Limb (tissue), 2 donors: ENCODE measurements at regions not wholly inside any gene's neighbourhood (a gene's known extent, or its start where the extent isn't known, plus 50 kb on each side); places are given as distances from the start of the nearest gene placed in this dataset.

Experiments used
- DNase-seq, 2 donors: peaks; one replicate each; pipeline ENCODE4 v3.0.0-alpha.2; 2016; ENCODE audit errors: extremely low spot score in 2 of 2

GRCh38 chr2:193806088-193806774 is 1611.5 kb upstream of the TMEFF2 start:
- DNase-seq = no peak

DNA sequence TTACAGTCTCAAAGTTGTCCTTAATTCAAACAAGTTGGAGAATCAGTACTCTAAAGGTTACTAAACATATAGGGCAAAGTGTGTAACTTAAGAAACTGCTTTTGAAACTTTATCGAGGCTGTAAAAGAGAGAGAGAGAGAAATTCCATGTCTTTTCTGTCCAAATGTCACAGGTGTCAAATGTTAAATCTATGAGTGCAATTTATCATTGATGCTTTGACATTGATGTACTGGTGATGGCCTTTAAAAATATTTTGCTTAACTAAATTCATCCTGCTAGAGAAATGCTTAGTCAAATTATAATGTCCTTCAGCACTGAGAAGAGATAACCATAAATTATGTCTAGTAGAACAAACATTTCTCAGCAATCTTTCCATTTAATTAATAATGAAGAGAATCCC is 1602.1 kb upstream of the TMEFF2 start:
- DNase-seq = no peak

GRCh38 chr2:193793914-193794313 is 1599.2 kb upstream of the TMEFF2 start:
- DNase-seq = no peak

- DNase-seq = no peak
These were observed 1588.9 kb upstream of the TMEFF2 start for GRCh38 chr2:193783681-193784080.

- no peak for DNase-seq
These were observed 1583.6 kb upstream of the TMEFF2 start for GRCh38 chr2:193778293-193778692.

- no peak for DNase-seq
These were observed 1582.3 kb upstream of the TMEFF2 start for GRCh38 chr2:193776988-193777387.

GRCh38 chr2:193774166-193774565 is 1579.4 kb upstream of the TMEFF2 start:
- no peak for DNase-seq

GRCh38 chr2:193751299-193751698 is 1556.6 kb upstream of the TMEFF2 start:
- DNase-seq = no peak

GRCh38 chr2:193749485-193749884 is 1554.8 kb upstream of the TMEFF2 start:
- DNase-seq = no peak

DNA sequence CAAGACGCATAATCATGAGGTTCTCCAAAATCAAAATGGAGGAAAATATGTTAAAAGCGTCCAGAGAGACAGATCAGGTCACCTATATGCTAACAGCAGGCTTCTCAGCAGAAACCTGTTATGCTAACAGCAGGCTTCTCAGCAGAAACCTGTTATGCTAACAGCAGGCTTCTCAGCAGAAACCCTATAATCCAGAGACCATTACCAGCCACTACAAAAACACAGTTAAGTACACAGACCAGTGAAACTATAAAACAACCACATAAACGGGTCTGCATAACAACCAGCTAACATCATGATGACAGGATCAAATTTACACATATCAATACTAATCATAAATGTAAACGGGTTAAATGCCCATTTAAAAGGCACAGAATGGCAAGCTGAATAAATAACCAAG is 1548.4 kb upstream of the TMEFF2 start:
- no peak for DNase-seq

DNA sequence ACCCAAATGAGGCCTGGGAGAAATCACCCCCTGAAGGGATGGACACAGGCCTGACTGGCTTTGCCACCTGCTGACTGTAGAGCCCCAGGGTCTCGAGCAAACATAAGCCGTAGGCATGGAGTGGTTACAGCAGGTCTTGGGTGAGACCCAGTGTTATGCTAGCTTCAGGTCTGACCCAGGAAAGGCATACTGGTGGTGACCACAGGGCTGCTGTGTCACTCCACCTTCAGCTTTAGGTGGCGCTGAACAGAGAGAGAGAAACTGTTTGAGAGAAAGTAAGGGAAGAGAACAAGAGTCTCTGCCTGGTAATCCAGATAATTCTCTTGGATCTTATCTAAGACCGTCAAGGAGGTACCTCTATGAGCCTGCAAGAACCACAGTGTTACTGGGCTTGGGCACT is 1544.2 kb upstream of the TMEFF2 start:
- DNase-seq = no peak

- DNase-seq = no peak
These were observed 1518.2 kb upstream of the TMEFF2 start for GRCh38 chr2:193712912-193713311.

DNA sequence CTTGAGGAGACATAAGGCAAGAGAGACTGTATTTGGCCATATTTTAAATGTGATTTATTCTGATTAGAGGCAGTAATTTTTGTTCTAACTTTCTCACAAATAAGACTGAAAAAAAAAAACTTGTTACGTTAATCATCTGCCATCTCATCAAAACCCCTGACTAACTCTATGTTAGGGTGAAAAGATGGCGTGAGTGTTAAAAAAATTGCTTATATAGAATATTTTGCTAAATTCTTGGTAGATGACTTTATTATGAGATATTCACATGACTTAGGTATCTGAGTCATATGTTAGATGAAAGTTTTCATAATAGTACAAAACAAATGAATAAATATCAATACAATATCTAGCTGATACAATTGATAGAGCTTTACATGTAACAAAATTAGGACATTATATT is 1508.7 kb upstream of the TMEFF2 start:
- no peak for DNase-seq

GRCh38 chr2:193701484-193701883 is 1506.8 kb upstream of the TMEFF2 start:
- no peak for DNase-seq

- DNase-seq = no peak
These were observed 1500.6 kb upstream of the TMEFF2 start for GRCh38 chr2:193695367-193695766.

- no peak for DNase-seq
These were observed 1499.0 kb upstream of the TMEFF2 start for GRCh38 chr2:193693758-193694157.

DNA sequence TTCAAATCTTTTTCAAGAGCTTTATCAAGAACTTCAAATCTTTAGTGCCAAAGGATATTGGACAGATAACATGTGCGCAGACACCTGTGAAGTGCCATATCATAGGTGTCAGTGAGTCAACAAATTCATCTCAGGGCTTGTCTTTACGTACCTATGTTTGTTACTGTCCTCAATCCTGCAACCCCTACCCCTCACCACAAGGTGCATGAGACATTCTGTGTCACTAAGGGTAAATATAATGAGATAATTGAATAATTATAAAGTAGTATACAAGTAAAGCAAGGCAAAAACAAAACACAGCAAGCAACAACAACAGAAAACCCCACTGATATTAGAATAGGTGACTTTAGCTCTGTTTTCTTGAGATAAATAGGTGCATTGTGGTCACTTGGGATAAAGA is 1495.8 kb upstream of the TMEFF2 start:
- DNase-seq = no peak

- no peak for DNase-seq
These were observed 1492.5 kb upstream of the TMEFF2 start for GRCh38 chr2:193687195-193687594.

DNA sequence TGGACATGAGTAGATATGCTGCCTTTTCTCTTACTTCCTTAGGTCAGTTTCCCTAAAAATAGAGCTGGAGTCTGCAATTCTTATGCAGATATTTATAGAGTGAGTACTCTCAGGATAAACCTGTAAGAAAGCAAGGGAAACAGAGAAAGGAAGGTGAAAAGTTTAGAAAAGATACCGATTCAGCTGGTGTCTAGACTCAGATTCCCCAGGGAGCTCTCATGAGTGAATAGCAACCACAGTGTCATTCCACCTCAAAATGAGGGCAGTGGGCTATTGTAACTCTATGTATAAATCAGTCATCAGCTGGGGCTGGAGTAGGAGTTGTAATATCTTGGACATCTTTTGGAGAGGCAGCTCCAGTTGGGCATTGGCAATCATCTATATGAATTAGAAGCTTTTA is 1485.1 kb upstream of the TMEFF2 start:
- no peak for DNase-seq

GRCh38 chr2:193670478-193670877 is 1475.7 kb upstream of the TMEFF2 start:
- no peak for DNase-seq

DNA sequence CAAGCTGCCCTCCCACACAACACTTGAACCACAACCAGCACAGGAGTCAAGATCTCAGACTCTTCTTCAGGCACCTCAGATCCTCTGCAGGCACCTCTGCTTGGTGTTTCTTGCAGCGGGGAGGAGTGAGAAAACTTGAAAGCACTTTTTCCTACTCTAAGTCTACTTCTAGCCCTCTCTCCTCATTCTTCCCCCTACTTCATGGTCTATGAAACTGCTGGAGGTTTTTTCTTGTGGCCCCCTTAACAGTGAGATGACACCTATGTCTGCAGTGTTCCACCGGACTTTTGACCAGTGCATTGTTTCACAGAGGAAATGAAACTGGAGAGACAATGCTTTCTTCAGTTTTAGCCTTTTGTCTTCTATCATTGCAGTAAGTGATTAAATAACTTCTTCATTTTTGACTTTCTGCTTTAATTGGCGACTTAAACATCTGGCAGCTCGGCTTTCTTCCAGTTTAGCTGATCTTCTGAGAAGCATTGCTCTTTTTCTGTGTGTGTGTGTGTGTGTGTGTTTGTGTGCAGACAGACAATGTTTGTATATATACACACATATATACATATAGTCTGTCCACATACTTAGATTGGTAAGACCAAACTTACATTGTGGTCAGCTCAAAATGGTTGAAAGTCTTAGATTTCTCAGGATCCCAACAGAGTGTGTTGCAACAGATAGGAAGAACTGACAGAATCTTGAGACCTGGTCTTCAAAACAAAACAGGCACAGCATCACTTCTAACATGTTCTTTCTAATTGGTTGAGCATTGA is 1474.0 kb upstream of the TMEFF2 start:
- DNase-seq = no peak

DNA sequence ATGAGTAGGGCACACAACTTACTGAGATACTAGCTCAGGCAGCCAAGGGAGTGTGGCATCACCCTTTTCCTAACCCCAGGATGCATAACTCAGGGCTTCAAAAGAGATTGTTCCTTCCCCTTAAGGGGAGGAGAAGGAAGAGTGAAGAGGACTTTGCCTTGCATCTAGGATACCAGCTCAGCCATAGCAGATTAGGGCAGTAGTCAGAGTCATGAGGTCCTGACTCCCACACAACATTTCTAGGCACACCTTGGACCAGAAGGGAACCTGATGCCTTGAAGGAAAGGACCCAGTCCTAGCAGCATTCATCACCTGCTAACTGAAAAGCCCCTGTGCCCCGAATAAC is 1433.2 kb upstream of the TMEFF2 start:
- DNase-seq = no peak

DNA sequence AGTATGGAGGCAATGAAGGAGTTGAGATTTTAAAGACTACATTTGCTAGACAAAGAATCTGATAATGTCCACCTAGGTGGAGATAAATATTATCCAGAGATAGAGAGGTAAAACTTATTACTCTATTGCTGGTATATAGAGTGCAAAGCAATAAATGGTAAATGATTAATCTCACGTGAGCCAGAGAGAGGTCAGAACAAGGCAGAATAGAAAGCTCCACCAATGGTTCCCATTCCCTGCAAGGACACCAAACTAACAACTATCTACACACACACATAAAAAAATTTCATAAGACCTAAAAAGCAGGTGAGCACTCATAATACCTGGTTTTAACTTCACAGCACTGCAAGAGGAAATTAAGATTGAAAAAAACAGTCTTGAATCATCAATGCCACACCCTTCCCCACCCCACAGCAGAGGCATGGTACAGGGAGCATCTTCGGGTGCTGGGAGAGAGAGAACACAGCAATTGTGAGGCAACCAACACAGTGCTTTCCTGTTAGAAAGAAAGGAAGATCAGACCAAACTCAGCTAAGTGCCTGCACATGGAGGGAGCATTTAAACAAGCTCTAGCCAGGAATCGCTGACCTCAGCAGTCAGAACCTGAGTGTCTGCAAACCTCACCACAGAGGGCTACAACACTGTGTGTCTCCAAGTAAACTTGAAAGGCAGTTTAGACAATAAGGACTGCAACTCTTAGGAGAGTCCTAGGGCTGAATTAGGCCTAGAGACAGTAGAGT is 1432.6 kb upstream of the TMEFF2 start:
- DNase-seq = no peak
